HCT116 (cell line): ENCODE measurements at regions not wholly inside any gene's neighbourhood (a gene's known extent, or its start where the extent isn't known, plus 50 kb on each side); places are given as distances from the start of the nearest gene placed in this dataset.

Experiments
- ATAC-seq: fragments of 200-7000 bp; cut with Tn5 transposase; 2 replicates; pipeline ENCODE4 v1.9.1; 2020; ENCODE audit warnings: mild to moderate bottlenecking, moderate library complexity
- BruUV-seq: library from RNA; stranded (reverse); fragments of 400-500 nt; replicated peaks from 2 replicates; lab custom pipeline; 2021; lab: Mats Ljungman, UMichigan
- CTCF ChIA-PET: fragments of 300-600 bp; sonication (Branson Sonifier 250); formaldehyde crosslinking; loops from one replicate; lab custom pipeline; 2021; ENCODE audit warnings: antibody characterized with exemption; lab: Charles Lee
- POLR2A ChIA-PET: fragments of 300-600, 350-600 bp; sonication (Branson Sonifier 250); formaldehyde crosslinking; loops from one replicate; lab custom pipeline; 2021; ENCODE audit warnings: antibody characterized with exemption; lab: Charles Lee
- RAD21 ChIA-PET, 2 experiments: fragments of 300-600 bp; sonication (Branson Sonifier 250); formaldehyde crosslinking; loops; one replicate each; lab custom pipeline; 2023; ENCODE audit warnings: low total read pairs in 2 of 2; ENCODE audit not compliant: uncharacterized antibody in 2 of 2, unreplicated experiment in 2 of 2, low non-redundant PET in 1 of 2; lab: Charles Lee
- DNase-seq: peaks from one replicate; pipeline ENCODE4 v3.0.0-alpha.2; 2010; ENCODE audit warnings: low read depth, low spot score
- H2AFZ ChIP-seq: fragments of 200-600 bp; shearing (Covaris generic), sonication (generic); 2 replicates; pipeline ENCODE4 v1.6.1; 2017; ENCODE audit warnings: low read depth, mixed run types, mixed read lengths, antibody characterized with exemption, low read length; ENCODE audit not compliant: poor library complexity, severe bottlenecking
- H3K27ac ChIP-seq: 2 replicates; pipeline ENCODE4 v1.5.1; 2012; ENCODE audit warnings: low read depth, low read length
- H3K27me3 ChIP-seq: fragments of 200-600 bp; sonication (generic); 2 replicates; pipeline ENCODE4 v1.6.1; 2016; ENCODE audit warnings: mixed run types, low read length, mixed read lengths; ENCODE audit not compliant: insufficient read depth
- H3K36me3 ChIP-seq, 2 experiments: fragments of 200-500 bp in 1 of 2; fragments of 200-600 bp in 1 of 2; sonication (Bioruptor generic) in 1 of 2; sonication (generic) in 1 of 2; 2 replicates each; pipeline versions ENCODE4 v1.5.1 to v1.6.1; 2014 to 2016; ENCODE audit warnings: low read length in 2 of 2, inconsistent platforms in 1 of 2, mixed read lengths in 1 of 2, mixed run types in 1 of 2; ENCODE audit not compliant: insufficient read depth in 2 of 2, control insufficient read depth in 1 of 2
- H3K4me1 ChIP-seq, 2 experiments: fragments of 200-600 bp in 1 of 2; sonication (generic) in 1 of 2; 2 replicates each; pipeline versions ENCODE4 v1.5.1 to v1.6.1; 2012 to 2017; ENCODE audit warnings: low read length in 2 of 2, inconsistent platforms in 1 of 2, mild to moderate bottlenecking in 1 of 2, mixed read lengths in 1 of 2, mixed run types in 1 of 2, moderate library complexity in 1 of 2; ENCODE audit not compliant: insufficient read depth in 2 of 2, control insufficient read depth in 1 of 2
- H3K4me2 ChIP-seq: fragments of 200-600 bp; sonication (generic); 2 replicates; pipeline ENCODE4 v1.6.1; 2017; ENCODE audit warnings: mixed run types, low read length, mixed read lengths
- H3K4me3 ChIP-seq, 2 experiments: fragments of 200-600 bp in 1 of 2; sonication (generic) in 1 of 2; replicated peaks in 1 of 2; 2 replicates each; pipeline ENCODE4 v1.5.1; 2011 to 2016; ENCODE audit warnings: low read length in 2 of 2, control low read depth in 1 of 2, low read depth in 1 of 2, mild to moderate bottlenecking in 1 of 2, mixed read lengths in 1 of 2, mixed run types in 1 of 2
- H3K79me2 ChIP-seq: fragments of 200-600 bp; sonication (generic); 2 replicates; pipeline ENCODE4 v1.6.1; 2017; ENCODE audit warnings: mild to moderate bottlenecking, mixed run types, low read length, moderate library complexity, mixed read lengths; ENCODE audit not compliant: insufficient read depth
- H3K9ac ChIP-seq: fragments of 200-600 bp; sonication (generic); 2 replicates; pipeline ENCODE4 v1.6.1; 2016; ENCODE audit warnings: low read length, mixed read lengths
- H3K9me2 ChIP-seq: fragments of 200-600 bp; sonication (generic), shearing (Covaris generic); 2 replicates; pipeline ENCODE4 v1.6.1; 2017; ENCODE audit warnings: mixed run types, mild to moderate bottlenecking, moderate library complexity; ENCODE audit not compliant: insufficient read depth
- H3K9me3 ChIP-seq, 2 experiments: fragments of 200-500 bp in 1 of 2; fragments of 200-600 bp in 1 of 2; sonication (Bioruptor generic) in 1 of 2; sonication (generic) in 1 of 2; 2 replicates each; pipeline ENCODE4 v1.6.1; 2014 to 2017; ENCODE audit warnings: low read length in 2 of 2, mixed read lengths in 2 of 2, inconsistent platforms in 1 of 2, low read depth in 1 of 2, mild to moderate bottlenecking in 1 of 2, mixed run types in 1 of 2, moderate library complexity in 1 of 2; ENCODE audit not compliant: control insufficient read depth in 1 of 2, insufficient read depth in 1 of 2
- H4K20me1 ChIP-seq: fragments of 200-600 bp; sonication (generic), shearing (Covaris generic); 2 replicates; pipeline ENCODE4 v1.6.1; 2017; ENCODE audit warnings: mixed run types, mild to moderate bottlenecking, moderate library complexity; ENCODE audit not compliant: insufficient read depth
- CEBPB ChIP-seq: IDR thresholded peaks from 2 replicates; pipeline ENCODE4 v1.6.1; 2012; ENCODE audit warnings: low read depth
- JUND ChIP-seq: IDR thresholded peaks from 2 replicates; pipeline ENCODE4 v1.6.1; 2012
- REST ChIP-seq: IDR thresholded peaks from 2 replicates; pipeline ENCODE4 v1.6.1; 2012; ENCODE audit warnings: low read depth
- TCF7L2 ChIP-seq: IDR thresholded peaks from 2 replicates; pipeline ENCODE4 v1.7.0; 2011; ENCODE audit warnings: borderline replicate concordance, inconsistent platforms; ENCODE audit not compliant: insufficient read depth, insufficient read length; ENCODE audit errors: extremely low read depth
- ZFX ChIP-seq: fragments of 450-650 bp; IDR thresholded peaks from 2 replicates; pipeline ENCODE4 v1.6.1; 2017
- ZNF274 ChIP-seq: fragments of 200-500 bp; sonication (Bioruptor generic); IDR thresholded peaks from 2 replicates; pipeline ENCODE4 v1.6.1; 2014; ENCODE audit warnings: mild to moderate bottlenecking, low read depth, low read length, inconsistent platforms
- intact Hi-C: fragments of 100-400 bp; cut with micrococcal nuclease; formaldehyde crosslinking; loops from 2 replicates; pipeline ENCODE4 v1.10.0; 2022

- peaks cover 23 to 26% of the 10 kb centered on the region in 2 experiments for H3K36me3 ChIP-seq
- BruUV-seq, result no TSS peak
- H3K27ac ChIP-seq, result no peak overlapping the region
- ATAC-seq (no peak), DNase-seq (no peak)
- H3K9me2 ChIP-seq, result no peaks in the 10 kb centered on the region
- H3K4me1 ChIP-seq, result no peaks in the 10 kb centered on the region
- ChIA-PET CTCF (interaction anchor here (1.0 to 5.3 kb wide), 5 partner anchors 195 to 420 kb away, joined by 4 to 163 read pairs (median 9); no protein-coding TSS in a partner anchor), RAD21 (interaction anchor here in 1 of 2 experiments (1.5 kb wide), 1 partner anchor 192 kb away, joined by 12 read pairs; no protein-coding TSS in a partner anchor), POLR2A (no interaction called here)
- H3K9ac ChIP-seq, result no peak overlapping the region
- TF ChIP-seq ZFX (no peak), CEBPB (no peak), TCF7L2 (no peak), JUND (no peak), ZNF274 (no peak), REST (no peak)
- no peak overlapping the region for H2AFZ ChIP-seq
- no peaks in the 10 kb centered on the region for H3K9me3 ChIP-seq
- H3K4me2 ChIP-seq, result no peak overlapping the region
- intact Hi-C loops, result no loop called here
- H4K20me1 ChIP-seq, result 0 out of 2 replicates have a peak, but pooled peaks cover 5% of the 10 kb centered on the region
- H3K79me2 ChIP-seq, result no peaks in the 10 kb centered on the region
- H3K4me3 ChIP-seq, result no peak overlapping the region
- no peaks in the 10 kb centered on the region for H3K27me3 ChIP-seq
These were observed 144.7 kb upstream of the CRHR1 start for GRCh38 chr17:45639297-45639849.
